Right atrium auricular region (tissue), 2 donors: ENCODE measurements at regions not wholly inside any gene's neighbourhood (a gene's known extent, or its start where the extent isn't known, plus 50 kb on each side); places are given as distances from the start of the nearest gene placed in this dataset.

Source experiments
- DNase-seq: peaks from one replicate; pipeline ENCODE4 v3.0.0-alpha.2; 2019; ENCODE audit warnings: low spot score
- H3K27ac ChIP-seq, 2 donors: fragments of 200-600 bp; sonication (generic); 1 replicate in 1 of 2; 2 replicates in 1 of 2; pipeline ENCODE4 v1.5.1; 2016 to 2019
- H3K27me3 ChIP-seq, 2 donors: fragments of 200-600 bp; sonication (generic); one replicate each; pipeline versions ENCODE4 v1.5.1 to v1.6.0; 2017 to 2019
- H3K36me3 ChIP-seq: fragments of 200-600 bp; sonication (generic); one replicate; pipeline ENCODE4 v1.5.1; 2016
- H3K4me1 ChIP-seq, 2 donors: fragments of 200-600 bp; sonication (generic); one replicate each; pipeline versions ENCODE4 v1.5.1 to v1.6.0; 2017 to 2019
- H3K4me3 ChIP-seq, 2 donors: fragments of 200-600 bp; sonication (generic); 1 replicate in 1 of 2; 2 replicates in 1 of 2; pipeline ENCODE4 v1.5.1; 2017 to 2019; ENCODE audit warnings: mild to moderate bottlenecking in 1 of 2, moderate library complexity in 1 of 2
- H3K9me3 ChIP-seq, 2 donors: fragments of 200-600 bp; sonication (generic); one replicate each; pipeline ENCODE4 v1.5.1; 2019
- TF ChIP-seq, protein P1 (sequence below), 2 donors: fragments of 200-600 bp; sonication (generic); IDR thresholded peaks; one replicate each; pipeline ENCODE4 v1.5.1; 2019; ENCODE audit warnings: antibody characterized with exemption in 2 of 2

DNA sequence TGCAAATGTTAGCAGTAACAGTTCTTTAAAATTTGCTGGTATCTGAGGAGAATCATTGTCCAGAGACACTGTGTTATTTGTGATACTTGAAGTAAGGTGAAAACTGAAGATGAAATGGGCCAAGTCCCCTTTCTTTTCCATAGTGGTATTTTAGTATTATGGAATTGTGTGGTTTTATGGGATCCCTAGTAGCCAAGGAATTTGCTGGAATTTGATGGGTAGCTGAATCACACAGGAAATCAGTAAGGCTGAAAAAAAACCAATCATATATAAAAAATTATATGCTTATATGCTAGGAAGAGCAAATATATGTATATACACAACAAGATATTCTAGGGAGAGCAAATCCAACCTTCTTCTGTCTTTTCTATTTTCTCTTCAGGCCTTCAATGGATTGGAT lies 54.2 kb upstream of the TACR1 start:
- Histone ChIP-seq H3K36me3 (no peaks in the 10 kb centered on the region), H3K4me3 (no peak overlapping the region), H3K4me1 (no peaks in the 10 kb centered on the region), H3K27me3 (no peaks in the 10 kb centered on the region), H3K27ac (no peak overlapping the region), H3K9me3 (peaks cover 0 to 43% of the 10 kb centered on the region in 2 donors)
- TF ChIP-seq, protein P1, sequence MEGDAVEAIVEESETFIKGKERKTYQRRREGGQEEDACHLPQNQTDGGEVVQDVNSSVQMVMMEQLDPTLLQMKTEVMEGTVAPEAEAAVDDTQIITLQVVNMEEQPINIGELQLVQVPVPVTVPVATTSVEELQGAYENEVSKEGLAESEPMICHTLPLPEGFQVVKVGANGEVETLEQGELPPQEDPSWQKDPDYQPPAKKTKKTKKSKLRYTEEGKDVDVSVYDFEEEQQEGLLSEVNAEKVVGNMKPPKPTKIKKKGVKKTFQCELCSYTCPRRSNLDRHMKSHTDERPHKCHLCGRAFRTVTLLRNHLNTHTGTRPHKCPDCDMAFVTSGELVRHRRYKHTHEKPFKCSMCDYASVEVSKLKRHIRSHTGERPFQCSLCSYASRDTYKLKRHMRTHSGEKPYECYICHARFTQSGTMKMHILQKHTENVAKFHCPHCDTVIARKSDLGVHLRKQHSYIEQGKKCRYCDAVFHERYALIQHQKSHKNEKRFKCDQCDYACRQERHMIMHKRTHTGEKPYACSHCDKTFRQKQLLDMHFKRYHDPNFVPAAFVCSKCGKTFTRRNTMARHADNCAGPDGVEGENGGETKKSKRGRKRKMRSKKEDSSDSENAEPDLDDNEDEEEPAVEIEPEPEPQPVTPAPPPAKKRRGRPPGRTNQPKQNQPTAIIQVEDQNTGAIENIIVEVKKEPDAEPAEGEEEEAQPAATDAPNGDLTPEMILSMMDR (IDR thresholded peaks at IDR 0.05) = no peak
- no peak for DNase-seq

DNA sequence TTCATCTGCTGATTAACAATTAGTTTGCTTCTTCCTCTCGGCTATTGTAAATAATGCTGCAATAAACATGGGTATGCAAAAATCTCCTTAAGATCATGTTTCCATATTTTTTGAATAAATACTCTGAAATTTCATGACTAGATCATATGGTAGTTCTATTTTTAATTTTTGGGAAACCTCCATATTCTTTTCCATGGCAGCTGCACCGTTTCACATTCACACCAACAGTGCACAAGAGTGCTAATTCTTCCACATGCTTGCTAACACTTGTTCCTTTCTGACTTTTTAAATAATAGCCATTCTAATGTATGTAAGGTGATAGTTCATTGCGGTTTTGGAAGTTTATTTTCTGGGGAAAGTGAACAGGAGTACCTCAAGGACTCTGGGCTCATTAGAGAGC lies 52.6 kb upstream of the TACR1 start:
- H3K4me1 ChIP-seq = no peaks in the 10 kb centered on the region
- DNase-seq = no peak

More for the DNA sequence above, 52.6 kb upstream of the TACR1 start:
- no peak overlapping the region for H3K27ac ChIP-seq
- no peaks in the 10 kb centered on the region for H3K27me3 ChIP-seq
- H3K9me3 ChIP-seq = peaks cover 0 to 32% of the 10 kb centered on the region in 2 donors
- H3K36me3 ChIP-seq = no peaks in the 10 kb centered on the region
- TF ChIP-seq, protein P1 (IDR thresholded peaks at IDR 0.05) = no peak
- no peak overlapping the region for H3K4me3 ChIP-seq
